A549 (cell line): ENCODE measurements at regions not wholly inside any gene's neighbourhood (a gene's known extent, or its start where the extent isn't known, plus 50 kb on each side); places are given as distances from the start of the nearest gene placed in this dataset.

ENCODE experiments used
- ATAC-seq, 2 experiments: fragments of 200-7000 bp in 1 of 2; fragments of >200 bp in 1 of 2; cut with Nextera tagmentation in 1 of 2; cut with Tn5 transposase in 1 of 2; 3 replicates each; pipeline versions ENCODE4 v1.8.0 to v1.9.1; 2018 to 2020; ENCODE audit warnings: mild to moderate bottlenecking in 1 of 2, moderate library complexity in 1 of 2
- CTCF ChIA-PET: fragments of 300-600 bp; sonication (Branson Sonifier 250); formaldehyde crosslinking; extraction: SDS; loops from one replicate; lab custom pipeline; 2021; ENCODE audit warnings: antibody characterized with exemption, inconsistent platforms; lab: Yijun Ruan, JAX
- POLR2A ChIA-PET: fragments of 350-600 bp; formaldehyde crosslinking; extraction: SDS; loops from one replicate; lab custom pipeline; 2021; ENCODE audit warnings: antibody characterized with exemption, inconsistent platforms; lab: Yijun Ruan, JAX
- DNase-seq, 2 experiments: peaks; one replicate each; pipeline versions ENCODE4 v3.0.0 to v3.0.0-alpha.2; 2011 to 2016; ENCODE audit warnings: low read depth in 1 of 2, low spot score in 1 of 2
- FAIRE-seq: peaks from 2 replicates; lab custom pipeline; 2011; peaks lifted over from hg19 to GRCh38; lab: Jason Lieb, UNC
- H3K27ac ChIP-seq, 2 experiments: fragments of >200 bp; sonication (Bioruptor Twin); formaldehyde crosslinking; 3 replicates each; pipeline ENCODE4 v1.5.1; 2016 to 2017
- H3K4me1 ChIP-seq: fragments of >200 bp; sonication (Bioruptor Twin); formaldehyde crosslinking; 3 replicates; pipeline ENCODE4 v1.6.1; 2016
- H3K4me2 ChIP-seq: fragments of >200 bp; sonication (Bioruptor Twin); formaldehyde crosslinking; 3 replicates; pipeline ENCODE4 v1.6.1; 2016
- H3K4me3 ChIP-seq: fragments of >200 bp; sonication (Bioruptor Twin); formaldehyde crosslinking; 3 replicates; pipeline ENCODE4 v1.5.1; 2016
- H3K9me3 ChIP-seq: fragments of >200 bp; sonication (Bioruptor Twin); formaldehyde crosslinking; 3 replicates; pipeline ENCODE4 v1.6.1; 2016
- CBX2 ChIP-seq: fragments of 200-600 bp; sonication (generic); IDR thresholded peaks from 2 replicates; pipeline ENCODE4 v1.6.1; 2016; ENCODE audit warnings: low read depth, mild to moderate bottlenecking, borderline replicate concordance
- CBX8 ChIP-seq: fragments of 200-600 bp; sonication (generic); IDR thresholded peaks from 2 replicates; pipeline ENCODE4 v1.6.1; 2016
- CEBPB ChIP-seq, 2 experiments: fragments of >200 bp in 1 of 2; sonication (Bioruptor Twin) in 1 of 2; formaldehyde crosslinking in 1 of 2; IDR thresholded peaks; 2 replicates each; pipeline ENCODE4 v1.6.1; 2012 to 2016
- CHD4 ChIP-seq: fragments of 200-600 bp; sonication (generic); IDR thresholded peaks from 2 replicates; pipeline ENCODE4 v1.6.1; 2016; ENCODE audit warnings: antibody characterized with exemption, mild to moderate bottlenecking, borderline replicate concordance
- FOSB ChIP-seq: fragments of 250-450 bp; sonication (Bioruptor Pico); IDR thresholded peaks from 2 replicates; pipeline ENCODE4 v1.5.0; 2020; ENCODE audit warnings: mild to moderate bottlenecking, moderate library complexity
- FOSL2 ChIP-seq, 2 experiments: fragments of 450-650 bp in 1 of 2; fragments of >200 bp in 1 of 2; sonication (Bioruptor Twin) in 1 of 2; formaldehyde crosslinking; IDR thresholded peaks; 2 replicates each; pipeline versions ENCODE4 v1.5.0 to v1.6.1; 2016 to 2020; ENCODE audit warnings: mild to moderate bottlenecking in 1 of 2, moderate library complexity in 1 of 2
- FOXS1 ChIP-seq: fragments of 250-450 bp; sonication (Bioruptor Pico); IDR thresholded peaks from 2 replicates; pipeline ENCODE4 v1.5.0; 2020; ENCODE audit warnings: mild to moderate bottlenecking, moderate library complexity
- HOXA7 ChIP-seq: fragments of 250-450 bp; sonication (Bioruptor Pico); IDR thresholded peaks from 2 replicates; pipeline ENCODE4 v1.5.0; 2020; ENCODE audit warnings: mild to moderate bottlenecking, moderate library complexity
- HOXB13 ChIP-seq: fragments of 250-450 bp; sonication (Bioruptor Pico); IDR thresholded peaks from 2 replicates; pipeline ENCODE4 v1.5.0; 2020; ENCODE audit warnings: low read depth, mild to moderate bottlenecking, moderate library complexity
- JUN ChIP-seq, 2 experiments: fragments of >200 bp; sonication (Bioruptor Twin); formaldehyde crosslinking; IDR thresholded peaks; 2 replicates in 1 of 2; 3 replicates in 1 of 2; pipeline ENCODE4 v1.6.1; 2016 to 2017
- KDM1A ChIP-seq: fragments of 200-600 bp; sonication (generic); IDR thresholded peaks from 2 replicates; pipeline ENCODE4 v1.6.1; 2016; ENCODE audit warnings: low read depth, mild to moderate bottlenecking
- KDM5A ChIP-seq: fragments of 200-600 bp; sonication (generic); IDR thresholded peaks from 2 replicates; pipeline ENCODE4 v1.6.1; 2016; ENCODE audit warnings: antibody characterized with exemption, mild to moderate bottlenecking
- MAFK ChIP-seq: fragments of 450-650 bp; IDR thresholded peaks from 2 replicates; pipeline ENCODE4 v1.6.1; 2014; ENCODE audit not compliant: partially characterized antibody
- MAZ ChIP-seq: fragments of 150-350 bp; IDR thresholded peaks from 2 replicates; pipeline ENCODE4 v1.6.1; 2014; ENCODE audit warnings: antibody characterized with exemption, low read depth, low read length, borderline replicate concordance
- NR3C1 ChIP-seq: fragments of >200 bp; sonication (Bioruptor Twin); formaldehyde crosslinking; IDR thresholded peaks from 3 replicates; pipeline ENCODE4 v1.6.1; 2017
- POLR2AphosphoS2 ChIP-seq: conservative IDR thresholded peaks from 2 replicates; pipeline ENCODE4 v1.6.1; 2012; ENCODE audit warnings: low read length, improper control_type of control experiment, inconsistent platforms
- RARB ChIP-seq: fragments of 250-450 bp; sonication (Bioruptor Pico); IDR thresholded peaks from 2 replicates; pipeline ENCODE4 v1.8.0; 2021; ENCODE audit warnings: mild to moderate bottlenecking, moderate library complexity
- RFX5 ChIP-seq: fragments of 450-650 bp; IDR thresholded peaks from 2 replicates; pipeline ENCODE4 v1.7.1; 2014; ENCODE audit warnings: antibody characterized with exemption, mild to moderate bottlenecking, moderate library complexity
- RNF2 ChIP-seq: fragments of 200-600 bp; sonication (generic); IDR thresholded peaks from 2 replicates; pipeline ENCODE4 v1.6.1; 2016; ENCODE audit warnings: low read depth, mild to moderate bottlenecking, antibody characterized with exemption, moderate library complexity, borderline replicate concordance
- SREBF2 ChIP-seq: fragments of 450-650 bp; IDR thresholded peaks from 2 replicates; pipeline ENCODE4 v1.6.1; 2014; ENCODE audit warnings: mild to moderate bottlenecking, moderate library complexity
- TFCP2L1 ChIP-seq: fragments of 250-450 bp; sonication (Bioruptor Pico); IDR thresholded peaks from 2 replicates; pipeline ENCODE4 v1.5.0; 2021; ENCODE audit warnings: mild to moderate bottlenecking
- ZC3H11A ChIP-seq: fragments of 450-650 bp; IDR thresholded peaks from 2 replicates; pipeline ENCODE4 v1.6.1; 2014; ENCODE audit warnings: antibody characterized with exemption, mild to moderate bottlenecking
- ZFP36 ChIP-seq: fragments of 450-650 bp; IDR thresholded peaks from 2 replicates; pipeline ENCODE4 v1.6.1; 2014; ENCODE audit warnings: borderline replicate concordance; ENCODE audit not compliant: partially characterized antibody
- ZSCAN20 ChIP-seq: fragments of 250-450 bp; sonication (Bioruptor Pico); IDR thresholded peaks from 2 replicates; pipeline ENCODE4 v1.8.0; 2022; ENCODE audit warnings: mild to moderate bottlenecking, moderate library complexity
- WGBS: methylation state at CpG from one replicate; pipeline ENCODE4 v1.1.6; 2017; ENCODE audit errors: missing lambda C conversion rate; 5-methylcytosine and 5-hydroxymethylcytosine counted together
- TF ChIP-seq, protein P1 (sequence below): fragments of >200 bp; sonication (Bioruptor Twin); formaldehyde crosslinking; IDR thresholded peaks from 3 replicates; pipeline ENCODE4 v1.6.1; 2016
- TF ChIP-seq, protein P2 (sequence below): IDR thresholded peaks from 2 replicates; pipeline ENCODE4 v1.6.1; 2012
- TF ChIP-seq, protein P3 (sequence below): IDR thresholded peaks from 2 replicates; pipeline ENCODE4 v1.6.1; 2012
- TF ChIP-seq, protein P4 (sequence below): fragments of 450-650 bp; IDR thresholded peaks from 2 replicates; pipeline ENCODE4 v1.6.1; 2014; ENCODE audit warnings: antibody characterized with exemption

DNA sequence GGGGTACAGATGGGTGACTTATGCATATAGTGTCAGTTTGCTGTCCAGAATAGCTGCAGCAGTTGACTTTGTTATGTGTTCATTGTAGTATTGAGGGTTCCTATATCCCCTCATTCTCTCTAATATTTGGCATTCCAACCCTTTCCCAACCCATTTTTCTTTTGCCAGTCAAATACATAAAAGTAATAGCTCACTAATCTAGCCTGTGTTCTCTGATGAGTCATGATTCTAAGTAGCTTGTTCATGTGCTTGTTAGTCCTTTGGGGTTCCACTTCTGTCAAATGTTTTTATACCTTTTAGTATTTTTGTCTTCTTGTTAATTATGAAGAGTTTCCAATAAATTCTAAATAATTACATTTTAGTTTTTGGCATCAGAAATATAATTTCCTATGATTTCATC lies 99.2 kb upstream of the MROH9 start:
- 0 out of 3 replicates have a peak, but pooled peaks cover 2% of the 10 kb centered on the region for H3K9me3 ChIP-seq
- CTCF ChIA-PET, result no interaction called here

DNA sequence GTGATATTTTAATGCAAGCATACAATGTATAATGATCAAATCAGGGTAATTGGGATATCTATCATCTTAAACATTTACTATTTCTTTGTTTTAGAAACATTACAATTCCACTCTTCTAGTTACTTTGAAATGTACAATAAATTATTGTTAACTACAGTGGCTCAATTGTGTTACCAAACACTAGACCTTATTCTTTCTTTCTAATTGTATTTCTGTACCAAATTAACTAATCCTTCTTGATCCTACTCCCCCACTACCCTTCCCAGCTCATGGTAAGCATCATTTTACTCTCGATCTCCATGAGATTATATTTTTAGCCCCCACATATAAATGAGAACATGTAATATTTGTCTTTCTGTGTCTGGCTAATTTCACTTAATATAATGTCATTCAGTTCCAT lies 95.0 kb upstream of the MROH9 start:
- FAIRE-seq, result no peak
- no peak for TF ChIP-seq FOSB
- TF ChIP-seq, protein P1, sequence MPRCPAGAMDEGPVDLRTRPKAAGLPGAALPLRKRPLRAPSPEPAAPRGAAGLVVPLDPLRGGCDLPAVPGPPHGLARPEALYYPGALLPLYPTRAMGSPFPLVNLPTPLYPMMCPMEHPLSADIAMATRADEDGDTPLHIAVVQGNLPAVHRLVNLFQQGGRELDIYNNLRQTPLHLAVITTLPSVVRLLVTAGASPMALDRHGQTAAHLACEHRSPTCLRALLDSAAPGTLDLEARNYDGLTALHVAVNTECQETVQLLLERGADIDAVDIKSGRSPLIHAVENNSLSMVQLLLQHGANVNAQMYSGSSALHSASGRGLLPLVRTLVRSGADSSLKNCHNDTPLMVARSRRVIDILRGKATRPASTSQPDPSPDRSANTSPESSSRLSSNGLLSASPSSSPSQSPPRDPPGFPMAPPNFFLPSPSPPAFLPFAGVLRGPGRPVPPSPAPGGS, result no peak
- Histone ChIP-seq H3K4me1 (no peaks in the 10 kb centered on the region), H3K4me2 (no peak overlapping the region), H3K9me3 (no peaks in the 10 kb centered on the region), H3K27ac (no peak overlapping the region), H3K4me3 (no peak overlapping the region)
- ATAC-seq, result no peak
- ChIA-PET POLR2A (no interaction called here), CTCF (no interaction called here)
- no peak for DNase-seq
- 3% methylated on average over 1 of the region's 1 CpG for WGBS

More for the DNA sequence above, 99.2 kb upstream of the MROH9 start:
- DNase-seq, result no peak
- no peak for FAIRE-seq
- ATAC-seq, result no peak
- TF ChIP-seq FOSL2 (IDR thresholded peaks at IDR 0.05) (no peak), FOSL2 (CRISPR knock-in tag; IDR thresholded peaks at IDR 0.05) (peak; percentile 28; the same call in 1 of the 2 replicates), RNF2 (no peak)
- POLR2A ChIA-PET, result no interaction called here
- Histone ChIP-seq H3K27ac (no peak overlapping the region), H3K4me1 (no peaks in the 10 kb centered on the region), H3K4me2 (no peak overlapping the region), H3K4me3 (no peak overlapping the region)

DNA sequence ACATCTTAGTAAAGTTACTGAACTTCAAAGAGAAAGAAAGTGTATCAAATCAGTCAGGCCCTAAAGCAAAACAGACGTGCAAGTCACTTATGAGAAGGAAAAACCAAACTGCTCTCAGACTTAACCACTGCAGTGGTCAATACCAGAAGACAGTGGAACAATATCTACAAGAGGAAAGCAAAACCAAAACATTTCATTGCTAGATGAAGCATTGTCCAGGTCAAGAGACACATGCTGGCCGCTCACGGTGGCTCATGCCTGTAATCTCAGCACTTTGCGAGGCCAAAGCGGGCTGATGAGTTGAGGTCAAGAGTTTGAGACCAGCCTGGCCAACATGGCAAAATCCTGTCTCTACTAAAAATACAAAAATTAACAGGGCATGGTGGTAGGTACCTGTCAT lies 82.0 kb upstream of the MROH9 start:
- WGBS, result under 1% methylated on average over 5 of the region's 5 CpGs
- FAIRE-seq, result no peak
- Histone ChIP-seq H3K4me1 (no peaks in the 10 kb centered on the region), H3K4me2 (no peak overlapping the region), H3K4me3 (no peak overlapping the region), H3K27ac (no peak overlapping the region), H3K9me3 (no peaks in the 10 kb centered on the region)
- no peak for DNase-seq
- ChIA-PET CTCF (no interaction called here), POLR2A (no interaction called here)
- ATAC-seq, result no peak
- TF ChIP-seq ZC3H11A (no peak), CBX2 (no peak), SREBF2 (no peak), MAZ (no peak)
- TF ChIP-seq, protein P2, sequence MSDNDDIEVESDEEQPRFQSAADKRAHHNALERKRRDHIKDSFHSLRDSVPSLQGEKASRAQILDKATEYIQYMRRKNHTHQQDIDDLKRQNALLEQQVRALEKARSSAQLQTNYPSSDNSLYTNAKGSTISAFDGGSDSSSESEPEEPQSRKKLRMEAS, result no peak
- TF ChIP-seq, all 56 proteins: peak for 0

DNA sequence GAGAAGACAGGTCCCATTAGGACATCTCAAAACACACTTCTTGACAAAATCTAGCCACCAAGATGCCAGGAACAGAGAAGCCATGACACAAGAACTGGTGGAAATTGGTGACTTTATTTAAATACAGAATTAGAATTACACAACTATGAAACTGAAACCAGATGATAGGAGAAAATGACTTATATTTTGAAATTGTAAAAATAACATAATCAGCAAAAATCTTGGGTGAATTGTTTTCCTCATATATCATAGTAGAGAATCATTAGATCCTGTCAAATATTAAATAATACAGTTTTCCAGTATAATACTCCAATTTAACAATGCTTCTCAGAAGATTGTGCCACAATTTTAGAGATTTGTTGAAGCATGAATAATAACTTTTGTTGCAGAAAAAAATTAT lies 81.5 kb upstream of the MROH9 start:
- no peak overlapping the region for H3K4me3 ChIP-seq
- no peak overlapping the region for H3K27ac ChIP-seq
- no peak for TF ChIP-seq MAZ
- peak; percentile 78 for TF ChIP-seq MAFK
- no peak for TF ChIP-seq FOSB
- TF ChIP-seq SREBF2, result no peak
- TF ChIP-seq, all 56 proteins: peak for 1
- ChIA-PET POLR2A (no interaction called here), CTCF (no interaction called here)
- DNase-seq, result no peak
- ATAC-seq, result no peak
- Histone ChIP-seq H3K4me2 (no peak overlapping the region), H3K4me1 (no peaks in the 10 kb centered on the region), H3K9me3 (no peaks in the 10 kb centered on the region)
- FAIRE-seq, result no peak

DNA sequence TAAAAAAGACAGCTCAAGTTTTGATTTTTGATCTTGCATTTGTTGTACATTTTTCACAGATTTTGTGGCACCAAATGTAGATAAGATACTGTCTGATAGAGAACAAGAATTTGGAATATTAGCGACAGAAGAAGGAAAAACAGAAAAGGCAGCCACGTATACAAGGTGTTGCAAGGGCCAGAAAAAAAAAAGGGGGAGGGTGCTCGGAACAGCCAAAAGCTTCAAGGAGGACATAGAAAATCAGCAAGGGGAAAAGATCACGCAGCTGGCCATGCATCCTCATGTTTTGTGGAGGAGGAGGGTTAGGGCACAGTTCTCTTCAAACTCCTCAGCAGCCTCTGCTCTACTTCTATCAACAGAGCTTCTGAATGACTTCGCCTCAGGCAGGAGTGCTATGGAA lies 80.7 kb upstream of the MROH9 start:
- Histone ChIP-seq H3K27ac (no peak overlapping the region), H3K9me3 (no peaks in the 10 kb centered on the region), H3K4me1 (no peaks in the 10 kb centered on the region), H3K4me2 (no peak overlapping the region), H3K4me3 (no peak overlapping the region)
- 11% methylated on average over 5 of the region's 5 CpGs for WGBS
- ATAC-seq (no peak), DNase-seq (no peak), FAIRE-seq (no peak)
- ChIA-PET CTCF (interaction anchor here (0.7 kb wide), 1 partner anchor 202 kb away, joined by 3 read pairs; no protein-coding TSS in a partner anchor), POLR2A (no interaction called here)
- TF ChIP-seq POLR2AphosphoS2, result no peak
- TF ChIP-seq ZFP36, result no peak
- TF ChIP-seq CBX8, result no peak
- no peak for TF ChIP-seq ZC3H11A
- TF ChIP-seq HOXB13 (CRISPR knock-in tag), result no peak
- no peak for TF ChIP-seq KDM1A
- no peak for TF ChIP-seq KDM5A
- TF ChIP-seq NR3C1, result no peak
- TF ChIP-seq CHD4, result no peak
- no peak for TF ChIP-seq RFX5
- TF ChIP-seq ZSCAN20 (CRISPR knock-in tag), result no peak
- TF ChIP-seq, protein P3, sequence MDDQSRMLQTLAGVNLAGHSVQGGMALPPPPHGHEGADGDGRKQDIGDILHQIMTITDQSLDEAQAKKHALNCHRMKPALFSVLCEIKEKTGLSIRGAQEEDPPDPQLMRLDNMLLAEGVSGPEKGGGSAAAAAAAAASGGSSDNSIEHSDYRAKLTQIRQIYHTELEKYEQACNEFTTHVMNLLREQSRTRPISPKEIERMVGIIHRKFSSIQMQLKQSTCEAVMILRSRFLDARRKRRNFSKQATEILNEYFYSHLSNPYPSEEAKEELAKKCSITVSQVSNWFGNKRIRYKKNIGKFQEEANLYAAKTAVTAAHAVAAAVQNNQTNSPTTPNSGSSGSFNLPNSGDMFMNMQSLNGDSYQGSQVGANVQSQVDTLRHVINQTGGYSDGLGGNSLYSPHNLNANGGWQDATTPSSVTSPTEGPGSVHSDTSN, result no peak
- no peak for TF ChIP-seq HOXA7 (CRISPR knock-in tag)
- no peak for TF ChIP-seq CEBPB (IDR thresholded peaks at IDR 0.05)
- TF ChIP-seq, protein P4, sequence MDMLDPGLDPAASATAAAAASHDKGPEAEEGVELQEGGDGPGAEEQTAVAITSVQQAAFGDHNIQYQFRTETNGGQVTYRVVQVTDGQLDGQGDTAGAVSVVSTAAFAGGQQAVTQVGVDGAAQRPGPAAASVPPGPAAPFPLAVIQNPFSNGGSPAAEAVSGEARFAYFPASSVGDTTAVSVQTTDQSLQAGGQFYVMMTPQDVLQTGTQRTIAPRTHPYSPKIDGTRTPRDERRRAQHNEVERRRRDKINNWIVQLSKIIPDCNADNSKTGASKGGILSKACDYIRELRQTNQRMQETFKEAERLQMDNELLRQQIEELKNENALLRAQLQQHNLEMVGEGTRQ, result no peak
- TF ChIP-seq JUN (IDR thresholded peaks at IDR 0.05), result no peak
- TF ChIP-seq TFCP2L1, result no peak
- no peak for TF ChIP-seq FOXS1
- no peak for TF ChIP-seq RARB
